ENCODE measurements at regions not wholly inside any gene's neighbourhood (a gene's known extent, or its start where the extent isn't known, plus 50 kb on each side); places are given as distances from the start of the nearest gene placed in this dataset.

DNA sequence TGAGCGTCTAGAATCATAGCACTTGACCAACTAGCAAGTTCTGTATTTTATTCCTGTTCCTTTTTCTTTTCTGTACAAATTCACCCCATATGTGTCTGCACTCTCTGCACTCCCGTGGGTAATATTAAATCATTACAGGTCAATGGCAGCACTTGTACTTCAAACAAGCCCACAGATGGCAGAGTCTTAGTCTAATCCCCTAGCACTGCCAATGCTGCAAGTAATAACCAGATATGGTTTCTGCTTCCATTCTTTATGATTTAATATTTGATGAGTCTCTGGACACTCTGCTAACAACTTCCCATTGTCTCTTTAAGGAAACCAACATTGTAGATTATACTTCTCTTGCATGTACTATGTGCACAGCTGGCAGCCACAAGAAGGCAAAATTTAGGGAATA, 343.8 kb upstream of the CHD1 start:
- TF ChIP-seq, protein P1, sequence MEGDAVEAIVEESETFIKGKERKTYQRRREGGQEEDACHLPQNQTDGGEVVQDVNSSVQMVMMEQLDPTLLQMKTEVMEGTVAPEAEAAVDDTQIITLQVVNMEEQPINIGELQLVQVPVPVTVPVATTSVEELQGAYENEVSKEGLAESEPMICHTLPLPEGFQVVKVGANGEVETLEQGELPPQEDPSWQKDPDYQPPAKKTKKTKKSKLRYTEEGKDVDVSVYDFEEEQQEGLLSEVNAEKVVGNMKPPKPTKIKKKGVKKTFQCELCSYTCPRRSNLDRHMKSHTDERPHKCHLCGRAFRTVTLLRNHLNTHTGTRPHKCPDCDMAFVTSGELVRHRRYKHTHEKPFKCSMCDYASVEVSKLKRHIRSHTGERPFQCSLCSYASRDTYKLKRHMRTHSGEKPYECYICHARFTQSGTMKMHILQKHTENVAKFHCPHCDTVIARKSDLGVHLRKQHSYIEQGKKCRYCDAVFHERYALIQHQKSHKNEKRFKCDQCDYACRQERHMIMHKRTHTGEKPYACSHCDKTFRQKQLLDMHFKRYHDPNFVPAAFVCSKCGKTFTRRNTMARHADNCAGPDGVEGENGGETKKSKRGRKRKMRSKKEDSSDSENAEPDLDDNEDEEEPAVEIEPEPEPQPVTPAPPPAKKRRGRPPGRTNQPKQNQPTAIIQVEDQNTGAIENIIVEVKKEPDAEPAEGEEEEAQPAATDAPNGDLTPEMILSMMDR (IDR thresholded peaks at IDR 0.05), result no peak
- TF ChIP-seq POLR2A (IDR thresholded peaks at IDR 0.05) (no peak), POLR2AphosphoS5 (IDR thresholded peaks at IDR 0.05) (no peak), EP300 (IDR thresholded peaks at IDR 0.05) (no peak)
